ENCODE measurements at regions not wholly inside any gene's neighbourhood (a gene's known extent, or its start where the extent isn't known, plus 50 kb on each side); places are given as distances from the start of the nearest gene placed in this dataset.

- no peaks in the 10 kb centered on the region for H3K36me3 Mint-ChIP-seq
- peaks cover 48% of the 10 kb centered on the region for H3K27me3 Mint-ChIP-seq
Measured at GRCh38 chr9:99360026-99360425, 137.9 kb downstream of the SEC61B start.

GRCh38 chr9:99361817-99362216 is 139.7 kb downstream of the SEC61B start:
- H3K4me3 Mint-ChIP-seq: no peak overlapping the region
- H3K4me1 Mint-ChIP-seq: no peaks in the 10 kb centered on the region
- H3K9me3 Mint-ChIP-seq (ENCODE audit: low read depth): no peaks in the 10 kb centered on the region
- CTCF ChIA-PET: no interaction called here
- peaks cover 44% of the 10 kb centered on the region for H3K27me3 Mint-ChIP-seq
- H3K36me3 Mint-ChIP-seq: no peaks in the 10 kb centered on the region
- ATAC-seq (no peak), DNase-seq (no peak)
- no peak overlapping the region for H3K27ac Mint-ChIP-seq

More at GRCh38 chr9:99360026-99360425, 137.9 kb downstream of the SEC61B start:
- H3K4me3 Mint-ChIP-seq: no peak overlapping the region
- no peaks in the 10 kb centered on the region for H3K4me1 Mint-ChIP-seq
- H3K9me3 Mint-ChIP-seq (ENCODE audit: low read depth): no peaks in the 10 kb centered on the region
- CTCF ChIA-PET: no interaction called here
- DNase-seq (no peak), ATAC-seq (no peak)
- H3K27ac Mint-ChIP-seq: no peak overlapping the region

GRCh38 chr9:99362321-99362720 is 140.2 kb downstream of the SEC61B start:
- Mint-ChIP-seq H3K4me1 (peaks cover 4% of the 10 kb centered on the region), H3K4me3 (no peak overlapping the region), H3K27ac (no peak overlapping the region), H3K36me3 (no peaks in the 10 kb centered on the region), H3K27me3 (peaks cover 44% of the 10 kb centered on the region), H3K9me3 (ENCODE audit: low read depth) (no peaks in the 10 kb centered on the region)
- CTCF ChIA-PET: no interaction called here
- ATAC-seq (no peak), DNase-seq (no peak)

- no peaks in the 10 kb centered on the region for H3K36me3 Mint-ChIP-seq
- no peak overlapping the region for H3K4me3 Mint-ChIP-seq
- ATAC-seq (no peak), DNase-seq (no peak)
- CTCF ChIA-PET: interaction anchor here (1.7 kb wide), 1 partner anchor 132 kb away, joined by 7 read pairs; no protein-coding TSS in a partner anchor
- H3K9me3 Mint-ChIP-seq (ENCODE audit: low read depth): no peaks in the 10 kb centered on the region
- peaks cover 10% of the 10 kb centered on the region for H3K4me1 Mint-ChIP-seq
- H3K27me3 Mint-ChIP-seq: peaks cover 48% of the 10 kb centered on the region
- no peak overlapping the region for H3K27ac Mint-ChIP-seq
Measured at GRCh38 chr9:99363509-99363908, 141.4 kb downstream of the SEC61B start.

GRCh38 chr9:99365233-99365980 is 143.3 kb downstream of the SEC61B start:
- CTCF ChIA-PET: no interaction called here
- Mint-ChIP-seq H3K9me3 (ENCODE audit: low read depth) (no peaks in the 10 kb centered on the region), H3K27ac (no peak overlapping the region), H3K4me1 (peaks cover 12% of the 10 kb centered on the region), H3K27me3 (peaks cover 51% of the 10 kb centered on the region), H3K36me3 (no peaks in the 10 kb centered on the region), H3K4me3 (no peak overlapping the region)
- no peak for ATAC-seq
- no peak for DNase-seq

GRCh38 chr9:99366183-99366582 is 144.1 kb downstream of the SEC61B start:
- H3K4me3 Mint-ChIP-seq: no peak overlapping the region

GRCh38 chr9:99366621-99367020 is 144.5 kb downstream of the SEC61B start:
- H3K4me1 Mint-ChIP-seq: peaks cover 12% of the 10 kb centered on the region
- CTCF ChIA-PET: no interaction called here
- H3K4me3 Mint-ChIP-seq: no peak overlapping the region
- no peaks in the 10 kb centered on the region for H3K36me3 Mint-ChIP-seq
- H3K27me3 Mint-ChIP-seq: peaks cover 46% of the 10 kb centered on the region
- H3K9me3 Mint-ChIP-seq (ENCODE audit: low read depth): no peaks in the 10 kb centered on the region
- DNase-seq (no peak), ATAC-seq (no peak)
- no peak overlapping the region for H3K27ac Mint-ChIP-seq

More at GRCh38 chr9:99366183-99366582, 144.1 kb downstream of the SEC61B start:
- no peaks in the 10 kb centered on the region for H3K36me3 Mint-ChIP-seq
- ATAC-seq (no peak), DNase-seq (no peak)
- H3K27ac Mint-ChIP-seq: no peak overlapping the region
- no peaks in the 10 kb centered on the region for H3K9me3 Mint-ChIP-seq (ENCODE audit: low read depth)
- CTCF ChIA-PET: no interaction called here
- H3K4me1 Mint-ChIP-seq: peaks cover 12% of the 10 kb centered on the region
- H3K27me3 Mint-ChIP-seq: peaks cover 48% of the 10 kb centered on the region

GRCh38 chr9:99368341-99369326 is 146.6 kb downstream of the SEC61B start:
- DNase-seq (no peak), ATAC-seq (peak; percentile 36)
- no peaks in the 10 kb centered on the region for H3K36me3 Mint-ChIP-seq
- peaks cover 12% of the 10 kb centered on the region for H3K4me1 Mint-ChIP-seq
- peak overlapping the region; percentile 18 for H3K4me3 Mint-ChIP-seq
- peaks cover 32% of the 10 kb centered on the region for H3K27me3 Mint-ChIP-seq
- H3K9me3 Mint-ChIP-seq (ENCODE audit: low read depth): no peaks in the 10 kb centered on the region
- H3K27ac Mint-ChIP-seq: no peak overlapping the region
- CTCF ChIA-PET: interaction anchor here (0.6 kb wide), 1 partner anchor 572 kb away, joined by 5 read pairs; no protein-coding TSS in a partner anchor

GRCh38 chr9:99369327-99369722 is 147.2 kb downstream of the SEC61B start:
- H3K4me1 Mint-ChIP-seq: peaks cover 12% of the 10 kb centered on the region
- H3K27ac Mint-ChIP-seq: no peak overlapping the region
- no peaks in the 10 kb centered on the region for H3K9me3 Mint-ChIP-seq (ENCODE audit: low read depth)
- H3K4me3 Mint-ChIP-seq: no peak overlapping the region
- ATAC-seq (no peak), DNase-seq (no peak)
- H3K36me3 Mint-ChIP-seq: no peaks in the 10 kb centered on the region
- CTCF ChIA-PET: no interaction called here
- H3K27me3 Mint-ChIP-seq: peaks cover 31% of the 10 kb centered on the region

GRCh38 chr9:99370376-99370775 is 148.3 kb downstream of the SEC61B start:
- CTCF ChIA-PET: no interaction called here
- H3K9me3 Mint-ChIP-seq (ENCODE audit: low read depth): no peaks in the 10 kb centered on the region
- H3K4me3 Mint-ChIP-seq: no peak overlapping the region

GRCh38 chr9:99371376-99371775 is 149.3 kb downstream of the SEC61B start:
- H3K27me3 Mint-ChIP-seq: peaks cover 40% of the 10 kb centered on the region
- ATAC-seq: no peak
- CTCF ChIA-PET: no interaction called here
- peaks cover 12% of the 10 kb centered on the region for H3K4me1 Mint-ChIP-seq
- H3K9me3 Mint-ChIP-seq (ENCODE audit: low read depth): no peaks in the 10 kb centered on the region
- H3K4me3 Mint-ChIP-seq: no peak overlapping the region
- no peak overlapping the region for H3K27ac Mint-ChIP-seq
- no peaks in the 10 kb centered on the region for H3K36me3 Mint-ChIP-seq
- no peak for DNase-seq

More at GRCh38 chr9:99370376-99370775, 148.3 kb downstream of the SEC61B start:
- DNase-seq: no peak
- no peak overlapping the region for H3K27ac Mint-ChIP-seq
- no peak for ATAC-seq
- H3K4me1 Mint-ChIP-seq: peaks cover 12% of the 10 kb centered on the region
- peaks cover 36% of the 10 kb centered on the region for H3K27me3 Mint-ChIP-seq
- no peaks in the 10 kb centered on the region for H3K36me3 Mint-ChIP-seq

GRCh38 chr9:99373912-99374311 is 151.8 kb downstream of the SEC61B start:
- H3K4me1 Mint-ChIP-seq: no peaks in the 10 kb centered on the region
- H3K9me3 Mint-ChIP-seq (ENCODE audit: low read depth): no peaks in the 10 kb centered on the region
- peaks cover 42% of the 10 kb centered on the region for H3K27me3 Mint-ChIP-seq
- ATAC-seq (no peak), DNase-seq (no peak)
- no peaks in the 10 kb centered on the region for H3K36me3 Mint-ChIP-seq
- CTCF ChIA-PET: no interaction called here
- H3K27ac Mint-ChIP-seq: no peak overlapping the region
- H3K4me3 Mint-ChIP-seq: no peak overlapping the region

- Mint-ChIP-seq H3K9me3 (ENCODE audit: low read depth) (no peaks in the 10 kb centered on the region), H3K4me3 (no peak overlapping the region), H3K27me3 (peaks cover 37% of the 10 kb centered on the region), H3K27ac (no peak overlapping the region), H3K4me1 (no peaks in the 10 kb centered on the region), H3K36me3 (no peaks in the 10 kb centered on the region)
- CTCF ChIA-PET: no interaction called here
- ATAC-seq: no peak
- DNase-seq: no peak
Measured at GRCh38 chr9:99374793-99375192, 152.7 kb downstream of the SEC61B start.

GRCh38 chr9:99375481-99375880 is 153.4 kb downstream of the SEC61B start:
- H3K4me3 Mint-ChIP-seq: no peak overlapping the region
- no peak for ATAC-seq
- CTCF ChIA-PET: no interaction called here
- no peaks in the 10 kb centered on the region for H3K36me3 Mint-ChIP-seq
- H3K4me1 Mint-ChIP-seq: no peaks in the 10 kb centered on the region
- DNase-seq: no peak
- H3K9me3 Mint-ChIP-seq (ENCODE audit: low read depth): no peaks in the 10 kb centered on the region
- H3K27me3 Mint-ChIP-seq: peaks cover 41% of the 10 kb centered on the region
- no peak overlapping the region for H3K27ac Mint-ChIP-seq

All from activated CD8-positive, alpha-beta memory T cell treated with anti-CD3 and anti-CD28 coated beads, Interleukin-2, amount 10 ng/mL, durations not matched to agents 7 days and 5 days (primary cell).